Fibroblast of lung (primary cell): ENCODE measurements at regions not wholly inside any gene's neighbourhood (a gene's known extent, or its start where the extent isn't known, plus 50 kb on each side); places are given as distances from the start of the nearest gene placed in this dataset.

Experiments
- DNase-seq, 2 donors: peaks; one replicate each; pipeline versions ENCODE4 v3.0.0 to v3.0.0-alpha.2; 2010; ENCODE audit warnings: low read depth in 2 of 2
- H2AFZ ChIP-seq: 2 replicates; pipeline ENCODE4 v1.5.1; 2012; ENCODE audit warnings: low read length, control low read depth, inconsistent platforms
- H3K27ac ChIP-seq: 2 replicates; pipeline ENCODE4 v1.5.1; 2011; ENCODE audit warnings: low read length, control low read depth; ENCODE audit not compliant: insufficient read depth
- H3K27me3 ChIP-seq: 2 replicates; pipeline ENCODE4 v1.5.1; 2011; ENCODE audit warnings: mild to moderate bottlenecking, low read length; ENCODE audit not compliant: control insufficient read depth, insufficient read depth
- H3K36me3 ChIP-seq: 2 replicates; pipeline ENCODE4 v1.5.1; 2011; ENCODE audit warnings: low read length; ENCODE audit not compliant: control insufficient read depth, insufficient read depth
- H3K4me1 ChIP-seq: 2 replicates; pipeline ENCODE4 v1.5.1; 2011; ENCODE audit warnings: low read length; ENCODE audit not compliant: control insufficient read depth, insufficient read depth; ENCODE audit errors: extremely low read depth
- H3K4me2 ChIP-seq: 2 replicates; pipeline ENCODE4 v1.5.1; 2011; ENCODE audit warnings: low read length, control low read depth; ENCODE audit not compliant: insufficient read depth; ENCODE audit errors: extremely low read depth
- H3K4me3 ChIP-seq, 4 experiments: fragments of 200-600 bp in 1 of 4; sonication (generic) in 1 of 4; replicated peaks in 1 of 4; 2 replicates each; pipeline ENCODE4 v1.5.1; 2011 to 2016; ENCODE audit warnings: low read length in 4 of 4, low read depth in 3 of 4, mild to moderate bottlenecking in 3 of 4, control low read depth in 2 of 4, inconsistent platforms in 1 of 4, mixed read lengths in 1 of 4; ENCODE audit not compliant: insufficient read depth in 1 of 4; ENCODE audit errors: control extremely low read depth in 1 of 4
- H3K79me2 ChIP-seq: 2 replicates; pipeline ENCODE4 v1.5.1; 2012; ENCODE audit warnings: mild to moderate bottlenecking, low read length, inconsistent platforms; ENCODE audit not compliant: control insufficient read depth, insufficient read depth
- H3K9ac ChIP-seq: 2 replicates; pipeline ENCODE4 v1.5.1; 2011; ENCODE audit warnings: mild to moderate bottlenecking, low read length, control low read depth; ENCODE audit not compliant: insufficient read depth
- H3K9me3 ChIP-seq: 2 replicates; pipeline ENCODE4 v1.5.1; 2012; ENCODE audit warnings: low read depth, low read length; ENCODE audit not compliant: control insufficient read depth, insufficient read depth
- H4K20me1 ChIP-seq: 2 replicates; pipeline ENCODE4 v1.5.1; 2011; ENCODE audit warnings: low read length; ENCODE audit not compliant: control insufficient read depth, insufficient read depth; ENCODE audit errors: extremely low read depth
- EZH2 ChIP-seq: IDR thresholded peaks from 2 replicates; pipeline ENCODE4 v1.5.1; 2012; ENCODE audit warnings: low read length, control low read depth, mild to moderate bottlenecking; ENCODE audit errors: missing control alignments
- TF ChIP-seq, protein P1 (sequence below), 2 donors: IDR thresholded peaks in 1 of 2; conservative IDR thresholded peaks in 1 of 2; 1 replicate in 1 of 2; 2 replicates in 1 of 2; pipeline ENCODE4 v1.5.1; 2011 to 2012; ENCODE audit warnings: low read length in 2 of 2, control low read depth in 1 of 2, inconsistent platforms in 1 of 2, low read depth in 1 of 2, mild to moderate bottlenecking in 1 of 2

DNA sequence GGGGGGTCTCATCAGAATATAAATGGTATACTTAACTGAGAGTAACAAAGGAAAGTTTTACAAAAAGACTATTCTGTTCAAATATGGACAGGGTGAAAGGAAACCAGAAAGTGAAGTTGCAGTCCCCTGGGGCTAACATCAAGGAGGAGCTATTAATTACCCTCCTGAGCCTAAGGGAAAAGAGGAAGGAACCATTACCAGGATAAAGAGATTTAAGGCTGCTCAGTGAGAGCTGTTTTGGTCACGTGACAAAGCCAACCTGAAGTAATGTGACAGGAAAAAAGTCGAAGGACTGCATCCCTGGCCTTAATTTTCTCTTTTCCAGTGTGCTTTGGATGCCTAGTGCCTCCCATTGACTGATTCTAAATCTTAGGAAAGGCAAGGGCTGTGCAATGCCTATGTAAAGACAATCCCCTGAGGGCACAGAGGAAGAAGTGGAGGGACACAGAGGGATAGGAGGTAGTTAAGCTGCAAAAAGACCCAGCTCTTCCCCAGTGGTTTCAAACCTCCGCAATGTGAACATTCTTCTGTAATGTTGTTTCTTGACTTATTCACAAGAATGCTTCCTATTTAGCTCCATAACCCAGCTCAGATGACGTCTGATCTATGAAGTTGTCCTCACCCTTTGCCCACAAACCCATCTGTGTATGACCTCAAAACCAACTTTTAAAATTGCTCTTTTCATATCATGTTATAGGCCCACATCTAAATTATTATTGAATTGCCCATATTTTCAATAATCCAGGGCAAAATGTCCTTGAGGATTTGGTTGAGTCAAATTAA lies 187.7 kb upstream of the DCN start:
- Histone ChIP-seq H4K20me1 (no peaks in the 10 kb centered on the region), H3K79me2 (no peaks in the 10 kb centered on the region), H2AFZ (no peak overlapping the region), H3K27ac (no peak overlapping the region), H3K36me3 (no peaks in the 10 kb centered on the region), H3K27me3 (peaks cover 3% of the 10 kb centered on the region), H3K4me2 (no peak overlapping the region), H3K9ac (no peak overlapping the region), H3K4me1 (no peaks in the 10 kb centered on the region), H3K9me3 (no peaks in the 10 kb centered on the region), H3K4me3 (no peak overlapping the region)
- no peak for DNase-seq
- TF ChIP-seq, protein P1, sequence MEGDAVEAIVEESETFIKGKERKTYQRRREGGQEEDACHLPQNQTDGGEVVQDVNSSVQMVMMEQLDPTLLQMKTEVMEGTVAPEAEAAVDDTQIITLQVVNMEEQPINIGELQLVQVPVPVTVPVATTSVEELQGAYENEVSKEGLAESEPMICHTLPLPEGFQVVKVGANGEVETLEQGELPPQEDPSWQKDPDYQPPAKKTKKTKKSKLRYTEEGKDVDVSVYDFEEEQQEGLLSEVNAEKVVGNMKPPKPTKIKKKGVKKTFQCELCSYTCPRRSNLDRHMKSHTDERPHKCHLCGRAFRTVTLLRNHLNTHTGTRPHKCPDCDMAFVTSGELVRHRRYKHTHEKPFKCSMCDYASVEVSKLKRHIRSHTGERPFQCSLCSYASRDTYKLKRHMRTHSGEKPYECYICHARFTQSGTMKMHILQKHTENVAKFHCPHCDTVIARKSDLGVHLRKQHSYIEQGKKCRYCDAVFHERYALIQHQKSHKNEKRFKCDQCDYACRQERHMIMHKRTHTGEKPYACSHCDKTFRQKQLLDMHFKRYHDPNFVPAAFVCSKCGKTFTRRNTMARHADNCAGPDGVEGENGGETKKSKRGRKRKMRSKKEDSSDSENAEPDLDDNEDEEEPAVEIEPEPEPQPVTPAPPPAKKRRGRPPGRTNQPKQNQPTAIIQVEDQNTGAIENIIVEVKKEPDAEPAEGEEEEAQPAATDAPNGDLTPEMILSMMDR (conservative IDR thresholded peaks at IDR 0.05 in 1 of 2, IDR thresholded peaks at IDR 0.05 in 1 of 2; ENCODE audit: low read depth in 1 of 2, low read length in 2 of 2) = no peak
- no peak for TF ChIP-seq EZH2

DNA sequence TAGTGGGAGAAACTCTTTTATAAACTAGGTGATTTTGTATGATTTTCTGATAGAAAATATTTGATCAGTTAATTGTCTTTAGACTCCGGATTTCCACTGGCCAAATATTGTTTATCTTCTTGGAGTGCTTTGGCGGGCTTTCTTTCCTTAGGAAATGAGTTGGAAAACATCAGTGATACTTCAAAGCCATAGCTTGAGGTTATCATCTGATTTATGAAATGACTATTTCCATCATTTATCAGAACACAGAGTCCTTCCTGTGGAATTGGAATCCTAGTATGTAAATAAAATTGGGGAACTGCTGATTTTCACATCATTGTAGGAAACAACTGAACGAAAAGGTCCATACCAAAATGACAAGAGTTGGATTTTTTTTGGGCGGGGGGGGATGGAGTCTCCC lies 186.0 kb upstream of the DCN start:
- Histone ChIP-seq H2AFZ (no peak overlapping the region), H3K27ac (no peak overlapping the region), H4K20me1 (no peaks in the 10 kb centered on the region), H3K9me3 (no peaks in the 10 kb centered on the region), H3K4me1 (no peaks in the 10 kb centered on the region), H3K4me3 (no peak overlapping the region), H3K27me3 (no peaks in the 10 kb centered on the region), H3K79me2 (no peaks in the 10 kb centered on the region), H3K36me3 (no peaks in the 10 kb centered on the region), H3K4me2 (no peak overlapping the region), H3K9ac (no peak overlapping the region)
- TF ChIP-seq EZH2 = no peak
- no peak for DNase-seq

DNA sequence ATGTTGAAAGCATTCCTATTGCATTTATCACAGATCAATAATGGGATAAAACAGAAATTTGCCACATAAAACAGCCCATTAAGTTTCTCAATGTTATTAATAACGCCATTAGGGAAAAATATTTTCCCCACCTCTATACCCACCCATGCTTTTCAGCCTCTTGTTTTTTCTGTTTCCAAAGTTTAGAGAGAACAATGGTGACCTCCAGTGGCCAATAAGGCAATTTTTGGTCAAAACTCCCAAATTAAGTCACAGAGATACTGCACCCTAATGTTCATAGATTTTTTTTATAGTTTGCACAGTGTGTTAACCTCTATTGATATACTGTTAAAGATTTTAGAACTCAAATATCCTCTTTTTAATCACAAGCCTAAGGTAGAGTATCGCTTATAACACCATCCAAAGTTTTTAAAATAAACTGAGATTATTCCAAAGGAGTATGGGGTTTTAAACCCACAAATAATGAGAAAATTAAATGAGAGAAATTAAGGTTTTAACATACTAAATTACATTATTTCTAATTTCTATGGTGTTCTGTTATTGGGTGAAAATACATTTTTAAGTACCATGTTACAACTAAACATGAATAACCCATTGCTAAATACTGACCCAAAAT lies 184.7 kb upstream of the DCN start:
- H3K4me2 ChIP-seq = no peak overlapping the region
- DNase-seq = peak; percentile 10 to 46
- no peak overlapping the region for H2AFZ ChIP-seq
- H3K36me3 ChIP-seq = no peaks in the 10 kb centered on the region
- H3K4me1 ChIP-seq = no peaks in the 10 kb centered on the region
- no peaks in the 10 kb centered on the region for H3K79me2 ChIP-seq
- no peak overlapping the region for H3K9ac ChIP-seq
- no peak overlapping the region for H3K27ac ChIP-seq
- no peaks in the 10 kb centered on the region for H3K27me3 ChIP-seq
- no peaks in the 10 kb centered on the region for H4K20me1 ChIP-seq
- no peak overlapping the region for H3K4me3 ChIP-seq
- H3K9me3 ChIP-seq = no peaks in the 10 kb centered on the region
- TF ChIP-seq, protein P1 (conservative IDR thresholded peaks at IDR 0.05 in 1 of 2, IDR thresholded peaks at IDR 0.05 in 1 of 2; ENCODE audit: low read depth in 1 of 2, low read length in 2 of 2) = peak; percentile 61
- no peak for TF ChIP-seq EZH2
